SK-N-SH (cell line): ENCODE measurements at regions not wholly inside any gene's neighbourhood (a gene's known extent, or its start where the extent isn't known, plus 50 kb on each side); places are given as distances from the start of the nearest gene placed in this dataset.

Experiments used
- CTCF ChIA-PET: fragments of 300-600, 350-600 bp; formaldehyde crosslinking; extraction: SDS; loops from one replicate; lab custom pipeline; 2021; lab: Yijun Ruan, JAX
- POLR2A ChIA-PET: fragments of 350-600 bp; sonication (Branson Sonifier 250); formaldehyde crosslinking; extraction: SDS; loops from one replicate; lab custom pipeline; 2020; ENCODE audit warnings: antibody characterized with exemption, inconsistent platforms; lab: Yijun Ruan, JAX
- DNase-seq: peaks from one replicate; pipeline ENCODE4 v3.0.0; 2012
- H2AFZ ChIP-seq: fragments of 200-600 bp; sonication (generic); 2 replicates; pipeline ENCODE4 v1.8.1; 2016; ENCODE audit warnings: antibody characterized with exemption, mild to moderate bottlenecking, low read depth
- H3F3A ChIP-seq: fragments of 200-600 bp; sonication (generic); replicated peaks from 2 replicates; pipeline ENCODE3; 2016; ENCODE audit warnings: antibody characterized with exemption, mild to moderate bottlenecking; ENCODE audit not compliant: insufficient read depth
- H3K27ac ChIP-seq, 2 experiments: fragments of 200-500 bp in 1 of 2; fragments of 200-600 bp in 1 of 2; sonication (Bioruptor generic) in 1 of 2; sonication (generic), shearing (Covaris generic) in 1 of 2; 2 replicates each; pipeline versions ENCODE4 v1.5.1 to v1.6.1; 2014 to 2016; ENCODE audit warnings: low read depth in 2 of 2, inconsistent platforms in 1 of 2, low read length in 1 of 2, mild to moderate bottlenecking in 1 of 2, mixed read lengths in 1 of 2
- H3K27me3 ChIP-seq: fragments of 200-600 bp; sonication (generic), shearing (Covaris generic); 2 replicates; pipeline ENCODE4 v1.6.1; 2016; ENCODE audit warnings: mixed run types; ENCODE audit not compliant: insufficient read depth
- H3K36me3 ChIP-seq, 2 experiments: fragments of 200-500 bp in 1 of 2; fragments of 200-600 bp in 1 of 2; sonication (Bioruptor generic) in 1 of 2; sonication (generic) in 1 of 2; replicated peaks in 1 of 2; 2 replicates each; pipeline versions ENCODE3 to v1.5.1; 2014 to 2016; ENCODE audit warnings: low read length in 1 of 2, mild to moderate bottlenecking in 1 of 2; ENCODE audit not compliant: insufficient read depth in 2 of 2, control insufficient read depth in 1 of 2
- H3K4me1 ChIP-seq, 2 experiments: fragments of 200-500 bp in 1 of 2; fragments of 200-600 bp in 1 of 2; sonication (Bioruptor generic) in 1 of 2; sonication (generic), shearing (Covaris generic) in 1 of 2; 2 replicates each; pipeline versions ENCODE4 v1.5.1 to v1.6.1; 2014 to 2016; ENCODE audit warnings: low read depth in 1 of 2, low read length in 1 of 2, mixed run types in 1 of 2; ENCODE audit not compliant: insufficient read depth in 2 of 2, control insufficient read depth in 1 of 2
- H3K4me2 ChIP-seq: fragments of 200-600 bp; sonication (generic), shearing (Covaris generic); 2 replicates; pipeline ENCODE4 v1.6.1; 2017; ENCODE audit warnings: mixed run types
- H3K4me3 ChIP-seq, 2 experiments: fragments of 200-500 bp in 1 of 2; fragments of 200-600 bp in 1 of 2; sonication (Bioruptor generic) in 1 of 2; sonication (generic), shearing (Covaris generic) in 1 of 2; 2 replicates each; pipeline versions ENCODE4 v1.5.1 to v1.8.1; 2014 to 2016; ENCODE audit warnings: low read depth in 2 of 2, inconsistent platforms in 1 of 2, low read length in 1 of 2, mild to moderate bottlenecking in 1 of 2, mixed read lengths in 1 of 2, moderate library complexity in 1 of 2
- H3K79me2 ChIP-seq: fragments of 200-600 bp; sonication (generic); 2 replicates; pipeline ENCODE4 v1.8.1; 2017; ENCODE audit warnings: mild to moderate bottlenecking; ENCODE audit not compliant: insufficient read depth
- H3K9ac ChIP-seq: fragments of 200-600 bp; sonication (generic); 2 replicates; pipeline ENCODE4 v1.6.1; 2017; ENCODE audit warnings: mixed run types
- H3K9me2 ChIP-seq: fragments of 200-600 bp; sonication (generic); 2 replicates; pipeline ENCODE4 v1.6.1; 2017; ENCODE audit warnings: mixed run types
- H3K9me3 ChIP-seq: fragments of 200-600 bp; sonication (generic); 2 replicates; pipeline ENCODE4 v1.6.1; 2017; ENCODE audit warnings: mixed run types, mild to moderate bottlenecking, moderate library complexity
- H4K20me1 ChIP-seq: fragments of 200-600 bp; sonication (generic); 2 replicates; pipeline ENCODE4 v1.6.1; 2017; ENCODE audit warnings: mild to moderate bottlenecking, mixed run types; ENCODE audit not compliant: insufficient read depth
- CHD2 ChIP-seq: fragments of 150-350 bp; IDR thresholded peaks from 2 replicates; pipeline ENCODE4 v1.6.1; 2018; ENCODE audit warnings: low read length; ENCODE audit not compliant: partially characterized antibody
- ELF1 ChIP-seq: IDR thresholded peaks from 2 replicates; pipeline ENCODE4 v1.4.0; 2012
- EP300 ChIP-seq, 2 experiments: IDR thresholded peaks; 2 replicates each; pipeline versions ENCODE4 v1.4.0 to v1.6.1; 2012; ENCODE audit warnings: borderline replicate concordance in 1 of 2, low read depth in 1 of 2, low read length in 1 of 2
- FOSL2 ChIP-seq: IDR thresholded peaks from 2 replicates; pipeline ENCODE4 v1.4.0; 2012; ENCODE audit warnings: low read depth, mild to moderate bottlenecking, moderate library complexity, borderline replicate concordance
- FOXJ3 ChIP-seq: sonication (generic); formaldehyde crosslinking; IDR thresholded peaks from 2 replicates; pipeline ENCODE4 v1.5.1; 2020; ENCODE audit warnings: mild to moderate bottlenecking, missing genetic modification reagents
- FOXM1 ChIP-seq: IDR thresholded peaks from 2 replicates; pipeline ENCODE4 v1.4.0; 2012; ENCODE audit warnings: low read depth, mild to moderate bottlenecking
- IRF3 ChIP-seq: fragments of 150-350 bp; IDR thresholded peaks from 2 replicates; pipeline ENCODE4 v1.6.1; 2016; ENCODE audit warnings: mild to moderate bottlenecking, low read depth, low read length
- JUND ChIP-seq: IDR thresholded peaks from 2 replicates; pipeline ENCODE4 v1.4.0; 2012
- MAX ChIP-seq: IDR thresholded peaks from 2 replicates; pipeline ENCODE4 v1.4.0; 2012; ENCODE audit warnings: low read depth
- MEF2A ChIP-seq: IDR thresholded peaks from 2 replicates; pipeline ENCODE4 v1.4.0; 2012; ENCODE audit warnings: low read depth, borderline replicate concordance
- PBX3 ChIP-seq: IDR thresholded peaks from 2 replicates; pipeline ENCODE4; 2012
- POLR2AphosphoS5 ChIP-seq: IDR thresholded peaks from 2 replicates; pipeline ENCODE4 v1.6.1; 2012; ENCODE audit warnings: low read depth, low read length
- RAD21 ChIP-seq: IDR thresholded peaks from 2 replicates; pipeline ENCODE4 v1.6.1; 2012; ENCODE audit warnings: mild to moderate bottlenecking, low read length
- RCOR1 ChIP-seq: fragments of 150-350 bp; IDR thresholded peaks from 2 replicates; pipeline ENCODE4 v1.6.1; 2017; ENCODE audit warnings: antibody characterized with exemption, low read length
- RFX5 ChIP-seq: IDR thresholded peaks from 2 replicates; pipeline ENCODE4 v1.6.1; 2012; ENCODE audit warnings: mild to moderate bottlenecking, improper control_type of control experiment, low read length
- SIN3A ChIP-seq: IDR thresholded peaks from 2 replicates; pipeline ENCODE4 v1.6.1; 2012; ENCODE audit warnings: low read depth, mild to moderate bottlenecking, low read length, moderate library complexity, borderline replicate concordance
- SMC3 ChIP-seq: IDR thresholded peaks from 2 replicates; pipeline ENCODE4 v1.6.1; 2012; ENCODE audit warnings: low read depth, low read length, improper control_type of control experiment
- TAF1 ChIP-seq: IDR thresholded peaks from 2 replicates; pipeline ENCODE4 v1.6.1; 2012; ENCODE audit warnings: low read depth, mild to moderate bottlenecking, low read length, moderate library complexity, borderline replicate concordance
- TCF12 ChIP-seq: IDR thresholded peaks from 2 replicates; pipeline ENCODE4 v1.4.0; 2012
- TEAD4 ChIP-seq: IDR thresholded peaks from 2 replicates; pipeline ENCODE4 v1.4.0; 2012; ENCODE audit warnings: mild to moderate bottlenecking, borderline replicate concordance; ENCODE audit not compliant: insufficient read depth
- YY1 ChIP-seq: IDR thresholded peaks from 2 replicates; pipeline ENCODE4 v1.4.0; 2012; ENCODE audit warnings: low read depth, mild to moderate bottlenecking
- ZBTB33 ChIP-seq: IDR thresholded peaks from 2 replicates; pipeline ENCODE4 v1.4.0; 2012; ENCODE audit warnings: low read depth, borderline replicate concordance
- WGBS: methylation state at CpG from one replicate; pipeline ENCODE4 v1.1.6; 2017; ENCODE audit warnings: low lambda C conversion rate; 5-methylcytosine and 5-hydroxymethylcytosine counted together

- H3K9me2 ChIP-seq, result no peaks in the 10 kb centered on the region
- POLR2A ChIA-PET, result no interaction called here
- H3F3A ChIP-seq, result peaks cover 34% of the 10 kb centered on the region
- no peaks in the 10 kb centered on the region for H3K9me3 ChIP-seq
- peak overlapping the region; percentile 77 for H2AFZ ChIP-seq
- peak overlapping the region; percentile 94 to 95 for H3K27ac ChIP-seq
- H3K27me3 ChIP-seq, result no peaks in the 10 kb centered on the region
- H3K4me2 ChIP-seq, result peak overlapping the region; percentile 53; the same call in 1 of the 2 replicates
- peaks cover 0 to 15% of the 10 kb centered on the region in 2 experiments; a peak in 2 of 4 replicates for H3K4me1 ChIP-seq
- H4K20me1 ChIP-seq, result no peaks in the 10 kb centered on the region
- no peak for DNase-seq
- no peaks in the 10 kb centered on the region; the same call in 1 of the 2 replicates for H3K79me2 ChIP-seq
- no peak overlapping the region for H3K4me3 ChIP-seq
- peak overlapping the region; percentile 54; the same call in 1 of the 2 replicates for H3K9ac ChIP-seq
- TF ChIP-seq TCF12 (no peak), EP300 (IDR thresholded peaks at IDR 0.05; ENCODE audit: borderline replicate concordance in 1 of 2, low read depth in 1 of 2, low read length in 1 of 2) (no peak), TAF1 (no peak), FOXM1 (no peak), ZBTB33 (no peak)
- TF ChIP-seq, all 33 proteins: peak for 0
- CTCF ChIA-PET, result interaction anchor here (0.6 kb wide), 1 partner anchor 34 kb away, joined by 3 read pairs; no protein-coding TSS in a partner anchor
- peaks cover 0 to 13% of the 10 kb centered on the region in 2 experiments for H3K36me3 ChIP-seq
Observed at GRCh38 chr6:140572867-140573266, 1198.4 kb upstream of the CITED2 start.

GRCh38 chr6:140572129-140572528 is 1197.7 kb upstream of the CITED2 start:
- CTCF ChIA-PET, result interaction anchor here (0.6 kb wide), 1 partner anchor 33 kb away, joined by 3 read pairs; no protein-coding TSS in a partner anchor
- Histone ChIP-seq H3K36me3 (peaks cover 0 to 10% of the 10 kb centered on the region in 2 experiments), H3F3A (peaks cover 41% of the 10 kb centered on the region), H3K27me3 (no peaks in the 10 kb centered on the region), H3K4me1 (peaks cover 0 to 17% of the 10 kb centered on the region in 2 experiments; a peak in 3 of 4 replicates), H3K4me2 (peak overlapping the region; percentile 53; the same call in 1 of the 2 replicates), H3K9me2 (no peaks in the 10 kb centered on the region), H3K27ac (peak overlapping the region; percentile 94 to 95; a peak in 3 of 4 replicates), H3K4me3 (no peak overlapping the region), H3K9ac (peak overlapping the region; percentile 64; the same call in 1 of the 2 replicates), H3K9me3 (no peaks in the 10 kb centered on the region), H2AFZ (peak overlapping the region; percentile 77), H4K20me1 (no peaks in the 10 kb centered on the region), H3K79me2 (no peaks in the 10 kb centered on the region; the same call in 1 of the 2 replicates)
- no peak for DNase-seq
- WGBS, result 7% methylated on average over 3 of the region's 3 CpGs
- POLR2A ChIA-PET, result no interaction called here
- peak; percentile 95 for TF ChIP-seq TEAD4
- 0 out of 2 replicates have a peak, but pooled peaks have one; percentile 61 for TF ChIP-seq MAX
- TF ChIP-seq TCF12, result peak; percentile 96
- no peak for TF ChIP-seq IRF3
- TF ChIP-seq TAF1, result peak; percentile 45; the same call in 1 of the 2 replicates
- no peak for TF ChIP-seq RAD21
- no peak for TF ChIP-seq SMC3
- TF ChIP-seq ELF1, result 0 out of 2 replicates have a peak, but pooled peaks have one; percentile 51
- TF ChIP-seq FOSL2, result peak; percentile 92
- TF ChIP-seq RFX5, result no peak
- TF ChIP-seq POLR2AphosphoS5, result peak; percentile 82; the same call in 1 of the 2 replicates
- TF ChIP-seq JUND, result peak; percentile 97
- TF ChIP-seq CHD2, result no peak
- TF ChIP-seq MEF2A, result peak; percentile 99
- peak; percentile 81 to 99 for TF ChIP-seq EP300 (IDR thresholded peaks at IDR 0.05; ENCODE audit: borderline replicate concordance in 1 of 2, low read depth in 1 of 2, low read length in 1 of 2)
- TF ChIP-seq FOXJ3 (CRISPR knock-in tag), result no peak
- TF ChIP-seq YY1, result peak; percentile 50; the same call in 1 of the 2 replicates
- TF ChIP-seq SIN3A, result peak; percentile 73; the same call in 1 of the 2 replicates
- TF ChIP-seq RCOR1, result no peak
- peak; percentile 96 for TF ChIP-seq PBX3
